ENCODE measurements at regions not wholly inside any gene's neighbourhood (a gene's known extent, or its start where the extent isn't known, plus 50 kb on each side); places are given as distances from the start of the nearest gene placed in this dataset.
"Not testable (repeated sequence)": the region's sequence is repeated elsewhere in the genome, so short reads cannot be mapped to it uniquely, and the experiment has no call there.

GRCh38 chr4:3645711-3646679 lies 113.8 kb upstream of the LRPAP1 start:
- DNase-seq: no peak

DNA sequence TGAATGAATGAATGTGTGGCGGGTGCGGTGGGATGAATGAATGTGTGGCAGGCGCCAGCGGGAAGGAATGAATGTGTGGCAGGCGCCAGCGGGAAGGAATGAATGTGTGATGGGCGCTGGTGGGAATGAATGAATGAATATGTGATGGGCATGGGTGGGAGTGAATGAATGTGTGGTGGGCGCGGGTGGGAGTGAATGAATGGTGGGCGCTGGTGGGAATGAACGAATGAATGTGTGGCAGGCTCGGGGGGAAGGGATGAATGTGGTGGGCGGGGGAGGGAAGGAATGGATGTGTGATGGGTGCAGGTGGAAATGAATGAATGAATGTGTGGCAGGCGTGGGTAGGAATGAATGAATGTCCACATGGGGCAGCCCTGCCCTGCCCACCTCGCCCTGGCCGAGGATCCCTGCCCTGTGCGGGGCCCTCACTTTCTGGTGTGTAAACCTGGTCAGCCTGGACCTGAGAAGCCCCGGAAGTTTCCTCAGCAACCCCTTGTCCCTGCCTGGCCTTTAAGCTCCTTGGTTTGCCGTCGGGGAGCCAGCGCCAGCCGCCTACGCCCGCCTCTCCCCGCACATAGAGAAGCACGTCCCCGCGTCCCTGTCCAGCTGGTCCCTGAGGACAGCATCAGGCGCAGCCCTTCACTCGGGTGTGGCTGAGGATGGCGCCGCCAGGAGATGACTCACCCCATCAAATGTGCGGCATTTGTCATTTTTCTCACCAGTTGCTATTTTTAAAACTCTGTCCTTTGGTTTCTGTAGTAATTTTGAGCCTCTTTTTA lies 112.8 kb upstream of the LRPAP1 start:
- no peak for DNase-seq

- DNase-seq: no peak
Measured at GRCh38 chr4:3643518-3644433, 111.6 kb upstream of the LRPAP1 start.

DNA sequence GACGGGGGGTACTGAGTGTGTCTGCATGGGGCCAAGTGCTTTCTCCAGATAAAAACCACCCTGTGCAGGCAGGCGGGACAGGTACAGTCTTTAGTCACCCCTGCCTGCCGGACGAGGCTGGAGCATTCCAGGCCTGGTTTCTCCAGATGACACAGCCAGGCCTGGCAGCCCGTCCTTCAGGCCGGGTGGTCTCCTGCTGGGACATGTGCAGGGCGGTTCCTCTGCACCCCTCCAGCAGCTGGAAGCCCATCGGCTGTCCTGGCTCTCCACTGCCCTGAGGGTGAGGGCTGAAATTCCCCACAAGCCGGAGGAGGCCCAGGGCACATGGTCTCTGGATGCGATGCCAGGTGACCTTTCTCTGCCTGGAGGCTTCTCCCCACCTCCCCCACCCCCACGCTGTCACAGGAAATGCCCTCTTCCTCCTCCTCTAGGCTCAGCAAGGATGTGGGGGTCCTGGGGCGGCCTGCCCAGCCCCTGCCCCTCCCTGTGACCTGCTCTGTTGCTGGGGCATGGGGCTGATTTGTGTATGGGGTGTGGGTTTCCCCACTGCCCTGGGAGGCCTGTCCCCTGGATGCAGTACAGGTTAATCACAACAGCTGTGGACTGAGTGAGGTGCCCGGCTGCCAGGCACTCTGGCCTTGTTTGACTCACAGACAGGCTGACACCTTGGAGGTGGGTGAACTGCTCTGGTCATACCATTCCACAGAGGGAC lies 110.7 kb upstream of the LRPAP1 start:
- DNase-seq: no peak

GRCh38 chr4:3642056-3642630 lies 109.9 kb upstream of the LRPAP1 start:
- no peak for DNase-seq

DNA sequence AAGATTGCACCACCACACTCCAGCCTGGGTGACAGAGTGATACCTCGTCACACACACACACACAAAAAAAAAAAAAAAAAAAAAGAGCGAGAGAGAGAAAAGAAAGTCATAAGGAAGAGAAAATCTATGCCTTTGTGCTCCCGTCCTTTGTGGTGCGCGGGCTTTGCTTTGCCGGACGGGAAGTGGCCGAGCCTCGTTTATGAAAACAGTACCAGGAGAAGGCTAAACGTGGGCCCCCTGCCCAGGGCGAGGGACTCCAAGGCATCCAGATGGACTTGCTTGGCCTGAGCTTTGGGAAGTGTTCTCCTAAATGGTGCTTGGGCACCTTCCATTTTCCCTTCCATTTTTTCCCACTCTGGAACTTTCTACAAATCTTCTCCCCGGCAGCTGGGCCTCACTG lies 109.3 kb upstream of the LRPAP1 start:
- no peak for DNase-seq

- DNase-seq: no peak
Measured at GRCh38 chr4:3640587-3640962, 108.4 kb upstream of the LRPAP1 start.

GRCh38 chr4:3639613-3640586 lies 107.7 kb upstream of the LRPAP1 start:
- DNase-seq: no peak

GRCh38 chr4:3638080-3638795 lies 106.0 kb upstream of the LRPAP1 start:
- no peak for DNase-seq

GRCh38 chr4:3637326-3638016 lies 105.2 kb upstream of the LRPAP1 start:
- DNase-seq: no peak

- DNase-seq: no peak
Measured at GRCh38 chr4:3636646-3637320, 104.6 kb upstream of the LRPAP1 start.

DNA sequence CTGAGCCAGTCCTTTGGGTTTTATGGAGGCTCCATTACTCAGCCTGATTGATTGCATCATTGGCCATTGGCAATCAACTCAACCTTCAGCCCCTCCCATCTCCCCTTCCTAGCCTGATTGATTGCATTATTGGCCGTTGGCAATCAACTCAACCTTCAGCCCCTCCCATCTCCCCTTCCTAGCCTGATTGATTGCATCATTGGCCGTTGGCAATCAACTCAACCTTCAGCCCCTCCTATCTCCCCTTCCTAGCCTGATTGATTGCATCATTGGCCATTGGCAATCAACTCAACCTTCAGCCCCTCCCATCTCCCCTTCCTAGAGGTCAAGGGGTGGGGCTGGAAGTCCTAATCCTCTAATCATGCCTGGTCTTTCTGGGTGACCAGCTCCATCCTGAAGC lies 103.8 kb upstream of the LRPAP1 start:
- DNase-seq: not testable (repeated sequence)

- DNase-seq: no peak
Measured at GRCh38 chr4:3634894-3635820, 102.9 kb upstream of the LRPAP1 start.

GRCh38 chr4:3634281-3634857 lies 102.1 kb upstream of the LRPAP1 start:
- no peak for DNase-seq

- not testable (repeated sequence) for DNase-seq
Measured at GRCh38 chr4:3633277-3633676, 101.1 kb upstream of the LRPAP1 start.

DNA sequence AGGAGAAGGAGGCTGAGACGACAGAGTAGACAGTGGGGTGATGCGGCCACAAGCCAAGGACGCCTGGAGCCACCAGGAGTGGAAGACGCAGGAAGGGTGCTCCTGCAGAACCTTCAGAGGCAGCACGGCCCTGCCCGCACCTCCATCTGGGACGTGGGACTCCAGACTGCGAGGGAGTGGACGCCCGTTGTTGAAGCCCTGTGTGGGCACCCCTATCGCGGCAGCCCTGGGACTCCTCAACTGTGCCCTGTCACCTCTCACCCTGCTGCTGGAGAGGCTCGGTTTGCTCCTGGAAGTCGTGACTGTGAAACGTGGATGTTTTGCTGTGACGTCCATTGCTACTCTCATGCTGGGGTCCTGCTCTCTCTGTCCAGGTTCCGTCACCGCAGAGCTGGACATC lies 100.6 kb upstream of the LRPAP1 start:
- not testable (repeated sequence) for DNase-seq

Measured in NCI-H226 (cell line).